ENCODE measurements at regions not wholly inside any gene's neighbourhood (a gene's known extent, or its start where the extent isn't known, plus 50 kb on each side); places are given as distances from the start of the nearest gene placed in this dataset.

DNA sequence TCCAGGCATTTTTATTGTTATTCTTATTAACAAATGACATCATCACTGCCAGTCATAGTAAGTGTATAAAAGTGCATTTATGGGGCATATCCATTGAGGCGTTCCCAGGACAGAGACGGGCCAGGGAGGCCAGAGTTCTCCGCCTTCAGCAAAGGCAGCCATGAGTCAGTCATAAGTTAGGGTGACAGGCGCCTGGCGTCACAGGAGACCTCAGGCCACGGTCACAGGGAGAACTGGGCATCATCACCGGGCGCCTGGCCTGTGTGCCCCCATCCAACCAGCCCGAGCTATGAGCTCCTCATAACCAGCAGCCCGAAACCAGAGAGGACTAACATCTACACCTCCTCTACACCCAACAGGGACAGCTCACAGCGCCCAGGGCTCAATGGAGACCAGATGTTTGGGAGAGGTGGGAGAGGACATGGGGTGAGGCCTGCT is 259.2 kb downstream of the DLL1 start:
- DNase-seq (ENCODE audit: low spot score): no peak

DNA sequence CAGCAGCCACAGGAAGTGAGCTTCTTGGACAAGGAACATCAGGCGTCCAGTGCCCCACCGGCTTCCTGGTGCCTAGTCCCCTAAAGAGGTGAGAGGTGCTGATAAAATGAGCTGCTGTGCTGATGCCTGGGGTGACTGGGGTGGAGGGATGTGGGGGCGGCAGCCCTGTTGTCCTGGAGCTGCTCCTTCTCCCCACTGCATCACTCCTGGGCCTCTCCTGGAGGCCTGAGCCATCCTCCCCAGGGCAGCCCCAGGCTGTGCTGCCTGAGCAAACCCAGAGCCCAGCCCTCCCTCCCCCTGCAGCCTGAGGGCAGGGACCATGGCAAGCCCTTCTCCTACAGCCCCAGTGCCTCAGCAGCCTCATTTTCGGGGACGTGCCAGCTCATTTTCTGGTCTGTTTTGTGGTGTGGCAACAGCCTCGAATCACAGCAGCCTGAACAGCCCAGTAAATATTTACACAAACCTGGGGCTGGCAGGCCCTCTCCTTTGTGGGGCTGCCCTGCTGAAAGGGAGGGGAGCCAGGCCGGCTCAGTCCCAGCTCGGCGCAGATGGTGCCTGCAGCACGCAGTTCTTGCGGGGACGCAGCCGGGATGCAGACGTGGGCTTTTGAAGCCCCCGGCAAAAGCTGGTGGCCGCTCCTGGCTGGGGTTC is 259.9 kb downstream of the DLL1 start:
- no peak for DNase-seq (ENCODE audit: low spot score)

DNA sequence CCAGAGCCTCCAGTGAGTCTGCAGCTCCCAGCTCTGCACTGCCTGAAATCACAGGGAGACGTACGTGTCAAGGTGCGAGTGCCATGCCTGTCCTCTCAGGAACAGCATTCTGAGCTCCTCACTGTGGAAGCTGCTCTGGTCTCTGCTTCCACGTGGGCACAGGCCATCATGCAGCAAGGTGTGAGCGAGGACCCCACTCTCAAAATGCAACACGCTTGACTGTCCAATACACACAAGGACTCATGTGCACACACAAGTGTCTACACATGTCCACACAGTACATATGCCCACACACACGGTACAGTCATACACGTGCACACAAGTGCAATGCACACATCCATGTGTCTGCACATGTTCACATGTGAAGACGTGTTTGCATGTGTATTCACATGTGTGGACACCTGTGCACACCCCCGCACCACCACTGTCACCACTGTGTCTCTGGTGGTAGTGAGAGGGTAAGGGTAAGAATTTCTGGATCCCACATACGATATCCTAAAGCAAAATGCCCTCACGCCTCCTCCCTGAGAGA is 260.5 kb downstream of the DLL1 start:
- no peak for DNase-seq (ENCODE audit: low spot score)

DNA sequence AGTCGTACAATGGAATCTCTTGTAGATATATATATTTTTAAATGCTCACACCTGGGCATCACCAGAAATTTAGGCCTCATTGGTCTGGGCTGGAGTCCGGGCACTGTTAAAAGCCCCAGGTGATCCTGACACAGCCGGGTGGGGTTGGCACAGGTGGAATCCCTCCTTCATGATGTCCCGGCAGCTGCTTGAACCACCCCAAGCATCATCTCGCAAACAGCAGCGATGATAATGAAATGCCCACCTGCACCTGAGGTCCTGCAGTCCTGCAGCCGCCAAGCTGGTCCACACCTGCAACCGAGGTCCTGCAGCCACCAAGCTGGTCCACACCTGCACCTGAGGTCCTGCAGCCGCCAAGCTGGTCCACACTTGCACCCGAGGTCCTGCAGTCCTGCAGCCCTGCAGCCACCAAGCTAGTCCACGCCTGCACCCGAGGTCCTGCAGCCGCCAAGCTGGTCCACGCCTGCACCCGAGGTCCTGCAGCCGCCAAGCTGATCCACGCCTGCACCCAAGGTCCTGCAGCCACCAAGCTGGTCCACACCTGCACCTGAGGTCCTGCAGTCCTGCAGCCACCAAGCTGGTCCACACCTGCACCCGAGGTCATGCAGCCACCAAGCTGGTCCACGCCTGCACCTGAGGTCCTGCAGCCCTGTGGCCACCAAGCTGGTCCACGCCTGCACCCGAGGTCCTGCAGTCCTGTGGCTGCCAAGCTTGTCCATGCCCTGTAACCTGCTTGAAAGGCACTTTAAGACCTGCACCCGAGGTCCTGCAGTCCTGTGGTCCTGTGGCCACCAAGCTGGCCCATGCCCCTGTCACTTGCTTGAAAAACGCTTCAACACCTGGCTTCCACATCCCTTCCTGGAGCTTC is 261.2 kb downstream of the DLL1 start:
- no peak for DNase-seq (ENCODE audit: low spot score)

DNA sequence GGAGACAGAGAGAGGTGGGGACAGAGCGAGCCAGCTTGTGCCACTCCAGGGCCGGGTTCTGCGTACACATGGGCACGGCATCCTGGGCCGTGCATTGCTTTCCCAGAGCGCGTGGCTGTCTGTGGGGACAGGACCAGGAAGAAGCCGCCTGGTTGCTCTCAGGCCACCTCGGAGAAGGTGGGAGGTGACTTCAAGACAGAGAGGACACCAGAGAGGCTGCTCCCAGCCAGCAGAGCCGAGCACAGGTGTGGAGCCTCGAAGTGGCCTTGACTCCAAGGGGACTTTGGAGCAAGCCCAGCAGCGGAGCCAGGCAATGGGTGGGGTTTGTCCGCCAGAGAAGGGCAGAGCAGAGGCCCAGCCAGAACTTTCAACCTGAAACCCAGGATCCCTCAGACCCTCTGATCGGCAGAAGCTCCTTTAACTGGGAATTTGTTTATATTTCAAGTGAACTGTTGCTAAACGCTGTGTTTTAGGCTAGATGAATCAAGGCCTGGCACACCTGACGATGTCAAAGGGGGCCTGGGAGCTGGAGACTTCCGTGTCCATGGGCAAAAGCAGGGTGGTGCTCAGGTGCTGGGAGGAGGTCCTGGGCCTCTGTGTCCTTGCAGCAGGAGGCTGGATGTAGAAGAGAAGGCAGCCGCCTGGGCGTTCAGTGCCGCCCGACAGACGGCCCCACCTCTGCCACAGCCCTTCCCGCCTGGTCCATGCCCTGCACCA is 262.1 kb downstream of the DLL1 start:
- DNase-seq (ENCODE audit: low spot score): no peak

DNA sequence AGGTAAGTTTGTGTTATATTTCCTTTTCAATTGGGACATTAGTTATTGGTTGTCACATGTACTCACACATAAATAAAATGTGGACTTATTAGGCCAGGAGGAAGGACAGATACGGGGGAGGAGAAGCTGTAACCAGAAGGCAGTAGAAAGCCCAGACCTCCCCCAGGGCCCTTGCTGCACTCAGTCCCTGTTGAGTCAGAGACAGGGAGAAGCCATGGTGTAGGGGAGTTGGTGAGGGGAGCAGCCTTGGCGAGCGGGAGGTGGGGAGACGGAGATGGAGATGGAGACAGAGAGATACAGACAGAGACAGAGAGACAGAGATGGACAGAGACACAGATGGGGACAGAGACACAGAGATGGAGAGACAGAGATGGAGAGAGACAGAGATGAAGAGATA is 263.2 kb downstream of the DLL1 start:
- no peak for DNase-seq (ENCODE audit: low spot score)

DNA sequence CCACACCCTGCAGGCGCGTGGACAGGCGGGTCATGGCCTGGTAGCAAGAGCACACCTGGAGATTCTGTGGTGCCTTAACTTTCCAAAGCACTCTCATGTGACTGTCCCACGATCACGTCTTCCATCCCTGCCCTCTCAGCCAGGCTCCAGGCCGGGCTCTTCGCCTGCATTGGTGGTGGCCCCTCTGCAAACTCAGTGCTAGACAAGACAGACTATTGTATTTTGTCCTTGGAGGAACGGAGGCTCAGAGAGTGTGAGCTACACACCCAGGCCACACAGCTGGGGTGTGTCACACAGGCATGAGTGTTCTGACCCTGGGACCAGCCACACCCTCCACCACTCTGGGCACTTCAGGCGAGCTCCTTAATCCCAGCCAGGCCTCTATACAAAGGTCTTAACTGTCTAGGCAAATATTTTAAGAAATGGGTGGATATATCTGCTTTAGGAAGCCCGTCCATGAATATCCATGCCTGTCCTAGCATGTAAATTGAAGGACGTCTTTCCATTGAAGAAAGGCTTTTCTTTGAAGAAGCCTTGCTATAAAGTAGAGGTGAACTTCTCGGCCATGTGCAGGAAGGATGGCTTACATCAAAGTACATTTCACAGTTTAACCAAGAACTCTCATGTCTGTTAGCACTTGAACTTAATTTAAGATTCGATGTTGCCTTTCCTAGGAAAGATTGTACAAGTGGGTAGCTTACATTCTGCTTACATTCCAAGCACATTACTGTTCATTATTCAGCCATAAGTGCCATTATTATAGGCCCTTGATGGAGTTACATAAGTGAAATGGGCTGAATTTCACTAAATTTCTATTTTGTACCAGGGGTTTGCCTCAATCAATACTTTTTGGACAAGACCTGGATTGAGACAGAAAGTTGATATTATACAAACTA is 263.9 kb downstream of the DLL1 start:
- DNase-seq (ENCODE audit: low spot score): peak; percentile 6

DNA sequence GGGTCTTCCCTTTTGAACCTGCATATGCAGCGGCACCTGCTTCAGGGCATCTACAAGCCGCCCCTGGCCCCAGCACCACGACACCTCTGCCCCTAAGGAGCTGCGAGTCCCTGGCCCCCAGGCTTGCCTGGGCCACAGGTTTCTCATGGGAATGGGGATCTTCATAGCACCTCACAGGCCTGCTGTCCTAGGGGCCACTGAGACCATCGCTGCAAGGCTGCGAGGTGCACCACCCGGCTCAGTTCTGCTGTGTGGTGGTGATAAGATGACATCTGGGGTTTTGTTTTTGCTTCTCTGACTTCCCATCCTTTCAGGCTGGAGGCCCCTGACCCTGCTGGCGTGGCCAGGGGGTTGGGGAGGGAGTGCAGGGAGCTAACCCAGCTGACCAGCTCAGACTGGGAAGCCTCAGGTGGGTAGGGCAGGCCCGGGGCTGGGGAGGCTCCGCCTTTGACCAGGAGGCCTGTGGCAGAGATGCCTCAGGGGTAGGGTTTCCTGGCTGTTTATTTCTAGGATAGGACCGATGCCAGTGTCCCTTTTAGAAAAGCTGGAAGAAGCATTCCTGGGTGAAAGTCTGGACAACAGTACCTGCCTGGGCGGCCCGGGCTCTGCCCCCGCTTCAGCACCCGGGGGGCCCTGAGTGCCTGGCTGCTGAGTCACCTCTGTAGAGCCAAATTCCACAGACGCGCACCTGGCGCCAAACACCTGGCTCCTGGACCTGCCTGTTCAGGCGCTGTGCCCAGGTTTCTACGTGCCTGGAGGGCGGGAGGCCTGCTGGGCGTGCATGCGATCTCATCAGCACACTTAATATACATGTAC is 264.7 kb downstream of the DLL1 start:
- peak; percentile 72 for DNase-seq (ENCODE audit: low spot score)

DNA sequence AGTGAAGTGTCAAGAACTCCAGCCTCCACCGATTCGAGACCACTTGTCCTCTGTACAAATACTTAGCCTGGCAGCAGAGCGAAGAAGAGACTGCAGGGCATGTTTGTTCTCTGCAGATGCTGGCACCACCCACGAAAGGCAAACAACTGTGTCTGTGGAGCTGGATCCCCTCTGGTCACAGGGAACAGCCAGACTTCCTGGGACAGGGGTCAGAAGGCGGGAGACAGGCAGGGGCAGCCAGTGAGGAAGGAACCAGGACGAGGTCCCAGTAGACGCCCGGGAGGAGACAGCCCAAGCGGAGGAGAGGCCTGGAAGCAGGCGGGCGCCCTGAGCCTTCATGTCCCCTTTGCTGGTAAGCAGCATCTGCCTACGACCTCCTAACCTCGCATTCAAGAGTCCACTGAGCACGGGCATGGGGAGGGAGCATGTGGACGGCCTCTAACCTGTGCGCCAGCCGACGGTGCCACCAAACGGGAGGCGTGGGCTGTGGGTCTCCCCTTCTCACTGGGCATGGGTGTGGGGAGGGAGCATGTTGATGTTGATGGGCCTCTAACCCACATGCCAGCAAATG is 265.5 kb downstream of the DLL1 start:
- DNase-seq (ENCODE audit: low spot score): no peak

DNA sequence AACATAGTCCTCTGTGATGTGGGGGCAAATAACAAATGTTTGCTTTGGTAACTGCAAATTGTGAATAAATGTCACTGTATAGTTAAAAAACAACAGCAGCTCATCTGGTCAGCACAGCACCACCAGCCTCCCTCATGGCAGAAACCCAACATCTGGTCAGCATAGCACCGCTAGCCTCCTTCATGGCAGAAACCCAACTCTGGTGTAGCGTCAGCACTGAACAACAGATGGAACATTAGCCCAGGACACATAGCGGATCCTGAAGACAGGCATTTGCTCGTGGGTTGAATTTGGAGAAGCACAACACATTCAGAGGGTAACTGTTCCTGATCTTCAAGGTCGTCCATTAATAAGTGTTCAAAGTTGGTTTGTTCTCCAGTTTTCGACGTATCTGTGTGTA is 265.9 kb downstream of the DLL1 start:
- DNase-seq (ENCODE audit: low spot score): no peak

DNA sequence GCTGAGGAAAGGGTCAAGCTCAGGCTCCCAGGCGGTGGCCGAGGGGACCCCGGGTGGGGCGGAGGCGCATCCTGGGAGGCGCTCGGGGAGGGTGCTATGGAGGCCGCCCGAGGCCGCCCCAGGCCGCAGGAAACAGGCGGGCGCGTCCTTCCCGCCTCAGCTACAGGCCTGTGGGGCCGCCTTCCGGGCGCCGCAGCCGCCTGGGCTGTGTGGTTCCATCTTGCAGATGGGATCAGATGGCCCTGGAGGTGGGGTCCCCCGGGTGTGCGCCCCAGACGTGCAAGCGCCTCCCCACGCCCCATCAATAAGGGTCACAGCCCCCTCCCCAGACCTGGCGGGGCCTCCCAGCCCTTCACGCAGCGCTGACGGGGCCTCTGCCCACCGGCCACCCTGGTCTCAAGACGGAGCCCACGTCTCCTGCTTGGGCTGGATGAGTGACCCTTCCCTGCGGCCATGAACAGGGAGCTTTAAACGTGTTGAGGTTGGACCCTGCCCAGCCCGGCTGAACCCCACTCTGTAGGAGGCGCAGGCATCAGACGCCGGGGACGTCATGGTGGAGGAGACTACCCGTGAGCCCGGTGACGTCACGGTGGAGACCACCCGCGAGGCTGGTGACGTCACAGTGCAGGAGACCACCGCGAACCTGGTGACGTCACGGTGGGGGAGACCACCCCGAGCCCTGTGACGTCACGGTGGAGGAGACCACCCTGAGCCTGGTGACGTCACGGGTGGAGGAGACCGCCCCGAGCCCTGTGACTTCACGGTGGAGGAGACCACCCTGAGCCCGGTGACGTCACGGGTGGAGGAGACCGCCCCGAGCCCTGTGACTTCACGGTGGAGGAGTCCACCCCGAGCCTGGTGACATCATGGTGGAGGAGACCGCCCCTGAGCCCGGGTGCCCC is 267.0 kb downstream of the DLL1 start:
- no peak for DNase-seq (ENCODE audit: low spot score)

DNA sequence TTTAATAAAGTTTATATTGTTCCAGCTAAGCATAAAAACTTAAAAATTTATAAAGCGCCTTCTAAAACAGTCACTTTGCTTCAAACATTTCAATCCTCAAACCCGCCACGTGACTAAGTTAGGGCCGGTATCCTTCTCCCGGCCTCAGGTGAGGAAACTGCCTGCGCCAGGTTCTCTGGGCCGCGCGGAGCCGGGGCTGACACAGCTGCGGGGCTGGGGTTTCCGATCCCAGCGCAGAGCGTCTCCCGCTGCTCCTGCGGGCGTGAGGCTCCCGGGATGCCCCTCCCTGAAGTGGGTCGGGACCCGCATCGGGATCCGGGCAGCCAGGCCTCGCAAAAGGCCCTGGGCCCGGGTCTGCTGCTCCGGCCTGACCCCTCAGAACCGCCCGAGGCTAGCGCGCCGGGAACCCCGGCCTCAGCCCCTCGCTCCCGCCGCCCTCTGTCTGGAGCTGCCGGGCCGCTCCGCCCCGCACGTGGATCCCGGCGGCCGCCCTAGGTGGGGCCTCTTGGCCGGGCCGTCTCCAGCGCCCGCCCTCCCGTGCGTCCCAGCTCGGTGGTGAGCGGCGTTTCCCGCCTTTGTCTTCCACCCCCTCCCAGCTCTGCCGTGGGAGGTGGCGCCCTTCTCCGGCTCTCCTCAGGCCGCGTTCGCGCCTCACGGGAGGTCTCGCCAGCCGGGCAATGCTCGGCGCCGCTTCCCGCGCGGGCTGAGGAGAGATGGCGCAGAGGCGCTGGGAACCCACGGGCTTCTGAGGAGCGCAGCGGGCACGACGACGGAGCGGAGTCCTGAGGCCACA is 267.9 kb downstream of the DLL1 start:
- DNase-seq (ENCODE audit: low spot score): no peak

DNA sequence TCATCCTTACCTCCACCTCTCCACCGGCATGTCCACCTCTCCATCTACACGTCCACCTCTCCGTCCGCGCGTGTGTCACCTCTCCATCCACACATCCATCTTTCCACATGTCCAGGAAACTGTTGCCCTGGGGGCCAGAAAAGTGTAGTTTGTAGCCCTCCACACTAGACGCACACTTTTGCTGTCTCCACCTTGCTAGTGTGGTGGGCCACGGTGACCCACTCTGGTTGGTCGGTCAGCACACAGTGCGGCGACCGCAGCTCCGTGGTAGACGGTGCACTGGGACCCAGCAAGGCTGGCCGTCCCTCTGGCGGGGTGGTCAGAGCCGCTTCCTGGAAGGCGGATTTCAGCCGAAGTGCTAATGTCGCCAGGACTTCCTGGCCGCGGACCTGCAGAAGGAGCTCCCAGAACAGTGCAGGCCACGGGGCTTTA is 268.6 kb downstream of the DLL1 start:
- DNase-seq (ENCODE audit: low spot score): no peak

DNA sequence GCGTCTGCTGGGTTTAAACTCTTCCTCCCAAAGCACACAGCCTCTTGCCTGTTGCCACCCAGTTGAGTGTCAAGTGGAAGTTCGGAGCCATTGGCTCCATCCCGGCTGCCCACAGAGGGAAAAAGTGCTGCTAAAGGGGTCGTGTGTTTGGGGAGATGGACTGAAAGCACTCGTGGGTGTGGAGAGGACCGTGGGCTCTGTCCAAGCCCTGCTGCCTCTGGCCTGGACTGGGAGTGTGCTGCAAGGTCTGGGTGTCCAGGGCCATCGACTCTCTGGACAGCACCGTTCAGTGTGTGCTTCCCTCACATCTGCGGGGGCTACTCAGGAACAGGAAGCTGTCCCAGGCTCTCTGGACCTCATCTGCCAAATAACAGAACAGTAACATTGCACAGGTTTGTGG is 269.3 kb downstream of the DLL1 start:
- DNase-seq (ENCODE audit: low spot score): no peak

DNA sequence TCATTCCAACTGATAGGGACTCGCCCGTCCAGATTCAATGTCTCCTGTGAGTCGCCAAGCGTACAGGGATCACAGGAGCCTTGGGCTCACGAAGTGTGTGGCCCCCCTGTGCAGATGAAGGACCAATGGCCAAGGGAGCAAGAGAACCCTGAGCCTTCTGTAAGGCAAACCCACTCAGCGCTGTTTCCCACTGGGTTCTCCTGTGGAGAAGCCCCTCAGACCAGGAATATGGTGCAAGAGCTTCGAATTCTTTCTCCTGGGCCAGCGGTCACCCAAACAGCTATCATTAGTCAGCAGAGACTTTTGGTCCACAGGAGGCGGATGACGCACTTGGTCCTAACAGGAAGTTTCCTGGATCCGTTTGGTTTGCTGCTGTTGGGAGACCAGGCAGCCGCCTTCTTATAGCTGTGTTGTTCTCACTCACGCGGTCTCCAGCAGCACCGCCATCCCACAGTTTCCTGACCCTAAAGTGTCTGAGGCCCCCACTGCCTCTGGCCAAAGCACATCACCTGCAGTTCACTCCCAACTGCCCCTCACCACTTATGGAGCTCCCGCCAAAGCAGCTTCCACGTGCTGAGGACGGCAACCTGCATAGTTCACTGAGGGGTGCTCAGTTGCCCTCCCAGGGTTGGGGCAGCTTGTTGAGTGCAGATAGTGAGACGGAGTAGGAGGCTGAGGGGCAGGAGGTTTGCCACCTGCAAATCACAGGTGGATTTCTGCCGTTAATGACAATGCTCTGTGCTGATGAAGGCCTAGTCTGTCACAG is 268.6 kb downstream of the ERMARD start:
- no peak for DNase-seq (ENCODE audit: low spot score)

DNA sequence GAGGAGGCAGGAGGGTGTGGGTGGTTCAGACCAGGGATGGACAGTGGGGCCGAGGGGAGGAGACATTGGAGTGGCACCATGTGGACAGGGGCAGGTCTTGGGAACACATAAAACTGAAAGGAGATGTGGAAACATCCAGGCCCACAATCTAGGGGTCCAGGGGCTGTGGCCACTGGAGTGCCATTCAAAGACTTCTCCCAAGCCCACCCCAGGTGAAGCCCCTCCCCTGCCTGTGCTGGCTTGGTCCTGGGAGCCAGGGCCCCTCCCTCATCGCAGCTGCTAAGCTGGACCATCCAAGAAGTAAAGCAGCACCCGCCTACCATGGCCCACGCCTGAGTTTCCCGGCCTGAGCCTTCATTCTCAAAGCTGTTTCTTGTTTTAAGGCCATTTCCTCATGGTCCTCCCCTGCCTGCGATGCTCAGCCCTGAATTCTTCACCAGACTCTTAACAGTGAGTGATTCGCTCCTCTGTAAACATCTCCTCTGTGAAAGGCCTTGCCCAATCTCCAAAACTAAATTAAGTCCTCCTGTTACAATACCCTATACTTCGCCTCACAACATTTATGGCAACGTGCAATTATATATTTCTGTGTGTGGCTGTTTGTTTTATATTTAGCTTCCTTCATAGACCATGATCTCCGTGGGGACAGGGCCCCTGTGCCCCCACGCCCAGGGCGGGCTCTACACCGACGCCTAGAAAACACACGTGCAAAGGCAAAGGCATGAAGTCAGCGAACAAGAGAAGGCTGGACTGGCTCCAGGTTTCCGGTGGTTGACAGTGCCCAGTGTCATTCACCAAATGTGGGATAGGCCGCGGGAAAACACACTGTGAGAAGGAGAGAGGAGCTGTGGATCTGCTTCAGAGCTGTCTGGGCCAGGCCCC is 267.8 kb downstream of the ERMARD start:
- DNase-seq (ENCODE audit: low spot score): no peak
